Fibroblast of the aortic adventitia (primary cell): ENCODE measurements at regions not wholly inside any gene's neighbourhood (a gene's known extent, or its start where the extent isn't known, plus 50 kb on each side); places are given as distances from the start of the nearest gene placed in this dataset.

Experiments
- DNase-seq: peaks from one replicate; pipeline ENCODE4 v3.0.0-alpha.2; 2010; ENCODE audit warnings: low read depth
- H3K4me3 ChIP-seq: 2 replicates; pipeline ENCODE4 v1.5.1; 2011; ENCODE audit warnings: low read depth, mild to moderate bottlenecking, control low read depth, low read length, moderate library complexity
- TF ChIP-seq, protein P1 (sequence below): IDR thresholded peaks from 2 replicates; pipeline ENCODE4 v1.5.1; 2011; ENCODE audit warnings: mild to moderate bottlenecking, low read length, control low read depth, inconsistent platforms; ENCODE audit not compliant: insufficient read depth

- H3K4me3 ChIP-seq, result no peak overlapping the region
- TF ChIP-seq, protein P1, sequence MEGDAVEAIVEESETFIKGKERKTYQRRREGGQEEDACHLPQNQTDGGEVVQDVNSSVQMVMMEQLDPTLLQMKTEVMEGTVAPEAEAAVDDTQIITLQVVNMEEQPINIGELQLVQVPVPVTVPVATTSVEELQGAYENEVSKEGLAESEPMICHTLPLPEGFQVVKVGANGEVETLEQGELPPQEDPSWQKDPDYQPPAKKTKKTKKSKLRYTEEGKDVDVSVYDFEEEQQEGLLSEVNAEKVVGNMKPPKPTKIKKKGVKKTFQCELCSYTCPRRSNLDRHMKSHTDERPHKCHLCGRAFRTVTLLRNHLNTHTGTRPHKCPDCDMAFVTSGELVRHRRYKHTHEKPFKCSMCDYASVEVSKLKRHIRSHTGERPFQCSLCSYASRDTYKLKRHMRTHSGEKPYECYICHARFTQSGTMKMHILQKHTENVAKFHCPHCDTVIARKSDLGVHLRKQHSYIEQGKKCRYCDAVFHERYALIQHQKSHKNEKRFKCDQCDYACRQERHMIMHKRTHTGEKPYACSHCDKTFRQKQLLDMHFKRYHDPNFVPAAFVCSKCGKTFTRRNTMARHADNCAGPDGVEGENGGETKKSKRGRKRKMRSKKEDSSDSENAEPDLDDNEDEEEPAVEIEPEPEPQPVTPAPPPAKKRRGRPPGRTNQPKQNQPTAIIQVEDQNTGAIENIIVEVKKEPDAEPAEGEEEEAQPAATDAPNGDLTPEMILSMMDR, result no peak
- DNase-seq, result no peak
Observed at GRCh38 chr2:219961947-219962498, 334.6 kb downstream of the SLC4A3 start.

- TF ChIP-seq, protein P1, result no peak
- H3K4me3 ChIP-seq, result no peak overlapping the region
- DNase-seq, result no peak
Observed at GRCh38 chr2:219962801-219963200, 335.4 kb downstream of the SLC4A3 start.

DNA sequence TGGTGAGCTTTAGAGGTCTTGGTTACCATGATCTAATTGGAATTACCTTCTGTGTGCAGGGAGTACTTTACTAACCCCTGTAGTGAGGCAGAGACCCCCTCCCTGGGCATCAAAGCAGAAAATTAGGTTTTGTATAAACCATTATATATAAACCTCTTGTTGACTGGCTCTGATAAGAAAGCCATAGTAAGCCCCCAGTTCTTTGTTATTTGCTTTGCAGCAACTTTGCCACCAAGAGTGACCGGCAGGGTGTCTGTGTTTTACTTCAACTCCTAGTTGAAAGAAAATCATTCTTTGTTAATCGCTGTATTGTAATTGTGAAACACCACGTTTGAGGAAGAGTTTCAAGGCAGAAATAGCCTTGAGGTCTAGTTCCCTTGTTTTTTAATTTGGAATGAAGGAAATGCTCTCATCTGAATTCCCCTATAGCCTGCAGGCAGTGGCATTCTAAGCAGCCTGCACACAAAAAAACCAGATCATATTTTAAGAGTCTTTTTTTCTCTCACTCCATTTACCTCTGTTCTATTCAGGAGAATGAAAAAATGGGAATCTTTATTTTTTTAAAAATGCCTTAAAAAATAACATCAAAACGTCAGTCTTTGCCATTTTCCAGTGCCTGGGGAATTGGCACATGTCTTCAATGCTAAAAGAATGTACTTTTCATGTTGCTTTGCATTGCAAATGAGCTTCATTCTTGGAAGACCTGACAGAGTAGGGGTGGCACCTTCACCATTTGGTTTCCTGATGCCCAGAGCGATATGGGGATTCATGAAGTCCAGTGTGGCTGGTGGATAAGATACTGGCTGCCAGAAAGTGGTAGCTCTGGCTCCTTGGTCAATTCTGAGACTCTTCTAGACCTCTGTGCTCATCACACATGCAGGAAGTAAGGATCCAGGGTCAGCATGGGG, 338.1 kb downstream of the SLC4A3 start:
- TF ChIP-seq, protein P1, result no peak
- no peak for DNase-seq
- H3K4me3 ChIP-seq, result no peak overlapping the region

DNA sequence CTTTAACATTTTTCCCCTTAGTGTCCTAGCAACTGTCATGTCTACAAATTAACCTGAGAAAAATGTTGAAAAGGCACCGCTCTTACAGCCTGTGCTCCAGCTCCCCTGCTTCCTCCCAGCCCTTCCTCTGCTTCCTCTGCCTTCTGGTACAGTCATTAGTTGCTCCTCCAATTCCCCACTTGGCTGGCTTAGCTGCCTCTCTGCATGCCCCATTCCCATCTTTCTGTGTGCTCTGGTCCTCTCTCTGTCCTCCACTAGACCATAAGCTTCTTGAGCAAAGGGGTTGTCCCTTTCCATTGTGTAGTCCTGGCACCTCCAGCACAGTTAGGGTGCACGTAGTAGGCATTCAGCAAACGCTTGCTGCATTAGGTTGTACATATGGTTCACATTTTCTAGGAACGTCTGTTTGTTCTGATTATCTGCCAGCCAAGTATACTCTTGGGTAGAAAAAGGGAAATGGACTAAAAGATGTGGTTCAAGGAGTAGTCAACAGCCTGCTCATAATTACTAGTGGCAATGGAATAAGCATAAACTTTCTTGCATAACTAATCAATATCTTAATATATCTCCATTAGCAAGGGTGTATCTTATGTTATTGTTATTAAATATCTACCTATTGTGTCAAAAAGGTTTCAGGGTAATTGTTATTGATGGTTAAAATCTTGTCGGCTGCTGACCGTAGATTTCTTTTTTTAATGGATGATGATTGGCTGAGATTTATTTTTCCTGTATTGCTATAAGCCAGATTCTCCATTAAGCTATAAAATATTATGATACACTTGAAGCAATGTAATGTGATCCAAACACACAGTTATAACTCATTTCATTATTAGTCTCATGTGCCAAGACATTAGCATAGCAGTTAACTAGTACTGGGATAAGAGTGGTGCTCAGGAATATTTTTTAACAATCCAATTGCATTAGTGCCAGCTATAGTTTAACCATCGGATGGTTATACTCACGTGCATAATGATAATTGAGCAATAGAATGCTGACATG, 340.1 kb downstream of the SLC4A3 start:
- DNase-seq, result no peak
- no peak overlapping the region for H3K4me3 ChIP-seq
- TF ChIP-seq, protein P1, result no peak

DNA sequence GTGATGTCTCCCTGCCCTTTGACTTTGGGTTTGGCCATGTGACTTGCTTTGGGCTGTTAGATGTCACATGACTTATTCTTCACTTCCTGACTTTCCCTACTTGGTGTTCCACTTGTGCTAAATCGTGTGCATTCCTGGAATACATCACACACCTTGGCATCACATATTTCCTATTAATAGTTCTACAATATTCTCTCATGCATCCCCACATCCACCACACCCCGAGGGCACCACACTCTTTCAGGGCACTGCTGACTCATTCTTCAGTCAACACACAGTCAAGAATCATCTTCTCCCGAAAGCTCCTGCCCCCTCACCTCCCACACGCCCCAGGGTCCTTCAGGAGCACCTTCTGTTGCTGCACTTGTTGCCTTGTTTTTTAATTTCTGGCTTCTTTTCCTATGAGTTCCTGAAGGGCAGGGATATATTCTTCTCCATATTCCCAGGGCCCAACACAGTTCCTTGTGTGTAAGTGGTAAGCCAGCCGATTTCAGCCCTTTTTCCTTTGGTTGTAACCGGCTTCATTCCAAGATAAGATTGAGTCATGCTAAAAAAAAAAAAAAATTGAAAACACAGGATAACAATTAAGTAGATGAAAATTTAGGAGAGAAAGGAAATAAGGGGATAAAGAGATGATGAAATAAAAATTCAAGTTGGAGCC, 341.4 kb downstream of the SLC4A3 start:
- H3K4me3 ChIP-seq, result no peak overlapping the region
- TF ChIP-seq, protein P1, result no peak
- DNase-seq, result no peak

- TF ChIP-seq, protein P1, result no peak
- no peak overlapping the region for H3K4me3 ChIP-seq
- peak; percentile 24 for DNase-seq
Observed at GRCh38 chr2:219969508-219969907, 342.1 kb downstream of the SLC4A3 start.
